ENCODE measurements at regions not wholly inside any gene's neighbourhood (a gene's known extent, or its start where the extent isn't known, plus 50 kb on each side); places are given as distances from the start of the nearest gene placed in this dataset.
A peak's percentile ranks its signal among the peaks of the same experiment; 100 is the strongest.

DNA sequence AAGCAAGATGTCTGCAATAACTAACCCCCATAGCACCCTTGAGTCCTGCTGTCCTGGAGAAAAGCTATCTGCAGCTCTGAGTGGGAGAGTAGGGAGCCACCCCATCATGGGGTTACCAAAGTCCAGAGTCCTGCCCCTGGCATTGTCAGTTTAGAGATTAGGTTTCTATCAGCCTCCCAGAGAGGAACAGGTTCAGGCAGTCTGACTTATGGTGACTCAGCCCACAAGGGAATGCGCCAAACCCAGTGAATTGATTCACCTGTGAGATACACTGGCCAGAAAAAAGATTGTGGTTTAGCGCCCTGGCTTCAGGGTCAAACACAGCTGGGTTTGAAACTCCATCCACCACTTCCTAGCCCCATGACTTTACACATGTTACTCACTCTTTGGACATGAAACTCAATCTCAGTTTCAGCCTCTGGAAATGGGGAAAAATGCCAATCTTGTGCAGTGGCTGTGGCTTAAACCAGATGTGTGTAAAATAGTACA lies 263.6 kb upstream of the HES1 start:
- TF ChIP-seq SP1 (IDR thresholded peaks at IDR 0.05) (peak; percentile 80), YY1 (IDR thresholded peaks at IDR 0.05) (no peak), FOXA2 (IDR thresholded peaks at IDR 0.05) (no peak), EGR1 (IDR thresholded peaks at IDR 0.05; ENCODE audit: low read depth in 2 of 2) (no peak), RAD21 (IDR thresholded peaks at IDR 0.05) (peak; percentile 42 to 54), RXRA (IDR thresholded peaks at IDR 0.05) (peak; percentile 50 to 73), HNF4G (IDR thresholded peaks at IDR 0.05) (peak; percentile 50), NR2F2 (IDR thresholded peaks at IDR 0.05) (peak; percentile 33), HNF4A (conservative IDR thresholded peaks at IDR 0.05) (peak; percentile 69 to 78), JUND (IDR thresholded peaks at IDR 0.05) (peak; percentile 58 to 82)
- TF ChIP-seq, protein P1, sequence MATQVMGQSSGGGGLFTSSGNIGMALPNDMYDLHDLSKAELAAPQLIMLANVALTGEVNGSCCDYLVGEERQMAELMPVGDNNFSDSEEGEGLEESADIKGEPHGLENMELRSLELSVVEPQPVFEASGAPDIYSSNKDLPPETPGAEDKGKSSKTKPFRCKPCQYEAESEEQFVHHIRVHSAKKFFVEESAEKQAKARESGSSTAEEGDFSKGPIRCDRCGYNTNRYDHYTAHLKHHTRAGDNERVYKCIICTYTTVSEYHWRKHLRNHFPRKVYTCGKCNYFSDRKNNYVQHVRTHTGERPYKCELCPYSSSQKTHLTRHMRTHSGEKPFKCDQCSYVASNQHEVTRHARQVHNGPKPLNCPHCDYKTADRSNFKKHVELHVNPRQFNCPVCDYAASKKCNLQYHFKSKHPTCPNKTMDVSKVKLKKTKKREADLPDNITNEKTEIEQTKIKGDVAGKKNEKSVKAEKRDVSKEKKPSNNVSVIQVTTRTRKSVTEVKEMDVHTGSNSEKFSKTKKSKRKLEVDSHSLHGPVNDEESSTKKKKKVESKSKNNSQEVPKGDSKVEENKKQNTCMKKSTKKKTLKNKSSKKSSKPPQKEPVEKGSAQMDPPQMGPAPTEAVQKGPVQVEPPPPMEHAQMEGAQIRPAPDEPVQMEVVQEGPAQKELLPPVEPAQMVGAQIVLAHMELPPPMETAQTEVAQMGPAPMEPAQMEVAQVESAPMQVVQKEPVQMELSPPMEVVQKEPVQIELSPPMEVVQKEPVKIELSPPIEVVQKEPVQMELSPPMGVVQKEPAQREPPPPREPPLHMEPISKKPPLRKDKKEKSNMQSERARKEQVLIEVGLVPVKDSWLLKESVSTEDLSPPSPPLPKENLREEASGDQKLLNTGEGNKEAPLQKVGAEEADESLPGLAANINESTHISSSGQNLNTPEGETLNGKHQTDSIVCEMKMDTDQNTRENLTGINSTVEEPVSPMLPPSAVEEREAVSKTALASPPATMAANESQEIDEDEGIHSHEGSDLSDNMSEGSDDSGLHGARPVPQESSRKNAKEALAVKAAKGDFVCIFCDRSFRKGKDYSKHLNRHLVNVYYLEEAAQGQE (IDR thresholded peaks at IDR 0.05), result no peak
- TF ChIP-seq, protein P2, sequence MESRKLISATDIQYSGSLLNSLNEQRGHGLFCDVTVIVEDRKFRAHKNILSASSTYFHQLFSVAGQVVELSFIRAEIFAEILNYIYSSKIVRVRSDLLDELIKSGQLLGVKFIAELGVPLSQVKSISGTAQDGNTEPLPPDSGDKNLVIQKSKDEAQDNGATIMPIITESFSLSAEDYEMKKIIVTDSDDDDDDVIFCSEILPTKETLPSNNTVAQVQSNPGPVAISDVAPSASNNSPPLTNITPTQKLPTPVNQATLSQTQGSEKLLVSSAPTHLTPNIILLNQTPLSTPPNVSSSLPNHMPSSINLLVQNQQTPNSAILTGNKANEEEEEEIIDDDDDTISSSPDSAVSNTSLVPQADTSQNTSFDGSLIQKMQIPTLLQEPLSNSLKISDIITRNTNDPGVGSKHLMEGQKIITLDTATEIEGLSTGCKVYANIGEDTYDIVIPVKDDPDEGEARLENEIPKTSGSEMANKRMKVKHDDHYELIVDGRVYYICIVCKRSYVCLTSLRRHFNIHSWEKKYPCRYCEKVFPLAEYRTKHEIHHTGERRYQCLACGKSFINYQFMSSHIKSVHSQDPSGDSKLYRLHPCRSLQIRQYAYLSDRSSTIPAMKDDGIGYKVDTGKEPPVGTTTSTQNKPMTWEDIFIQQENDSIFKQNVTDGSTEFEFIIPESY (IDR thresholded peaks at IDR 0.05), result no peak
- TF ChIP-seq, protein P3, sequence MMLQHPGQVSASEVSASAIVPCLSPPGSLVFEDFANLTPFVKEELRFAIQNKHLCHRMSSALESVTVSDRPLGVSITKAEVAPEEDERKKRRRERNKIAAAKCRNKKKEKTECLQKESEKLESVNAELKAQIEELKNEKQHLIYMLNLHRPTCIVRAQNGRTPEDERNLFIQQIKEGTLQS (IDR thresholded peaks at IDR 0.05), result peak; percentile 30
- TF ChIP-seq, protein P4, sequence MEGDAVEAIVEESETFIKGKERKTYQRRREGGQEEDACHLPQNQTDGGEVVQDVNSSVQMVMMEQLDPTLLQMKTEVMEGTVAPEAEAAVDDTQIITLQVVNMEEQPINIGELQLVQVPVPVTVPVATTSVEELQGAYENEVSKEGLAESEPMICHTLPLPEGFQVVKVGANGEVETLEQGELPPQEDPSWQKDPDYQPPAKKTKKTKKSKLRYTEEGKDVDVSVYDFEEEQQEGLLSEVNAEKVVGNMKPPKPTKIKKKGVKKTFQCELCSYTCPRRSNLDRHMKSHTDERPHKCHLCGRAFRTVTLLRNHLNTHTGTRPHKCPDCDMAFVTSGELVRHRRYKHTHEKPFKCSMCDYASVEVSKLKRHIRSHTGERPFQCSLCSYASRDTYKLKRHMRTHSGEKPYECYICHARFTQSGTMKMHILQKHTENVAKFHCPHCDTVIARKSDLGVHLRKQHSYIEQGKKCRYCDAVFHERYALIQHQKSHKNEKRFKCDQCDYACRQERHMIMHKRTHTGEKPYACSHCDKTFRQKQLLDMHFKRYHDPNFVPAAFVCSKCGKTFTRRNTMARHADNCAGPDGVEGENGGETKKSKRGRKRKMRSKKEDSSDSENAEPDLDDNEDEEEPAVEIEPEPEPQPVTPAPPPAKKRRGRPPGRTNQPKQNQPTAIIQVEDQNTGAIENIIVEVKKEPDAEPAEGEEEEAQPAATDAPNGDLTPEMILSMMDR (IDR thresholded peaks at IDR 0.05; ENCODE audit: low read depth, low read length, missing input control), result no peak
- DNase-seq (ENCODE audit: low spot score), result no peak
- Histone ChIP-seq H3K9me3 (ENCODE audit: control insufficient read depth in 4 of 4, low read length in 3 of 4) (no peaks in the 10 kb centered on the region), H3K36me3 (ENCODE audit: control insufficient read depth in 4 of 4, insufficient read depth in 3 of 4, low read depth in 1 of 4, low read length in 3 of 4) (no peaks in the 10 kb centered on the region), H3K27ac (ENCODE audit: low read depth in 1 of 2, low read length in 2 of 2) (no peak overlapping the region), H3K9ac (ENCODE audit: low read depth in 1 of 2, low read length in 2 of 2) (no peak overlapping the region), H3K4me3 (ENCODE audit: low read depth in 1 of 3, low read length in 3 of 3) (no peak overlapping the region), H3K4me1 (ENCODE audit: control insufficient read depth in 4 of 4, insufficient read depth in 4 of 4, low read length in 3 of 4) (no peaks in the 10 kb centered on the region), H3K27me3 (ENCODE audit: control insufficient read depth in 4 of 4, insufficient read depth in 4 of 4, low read length in 3 of 4) (no peaks in the 10 kb centered on the region)
- 38% methylated on average over 2 of the region's 2 CpGs for WGBS

DNA sequence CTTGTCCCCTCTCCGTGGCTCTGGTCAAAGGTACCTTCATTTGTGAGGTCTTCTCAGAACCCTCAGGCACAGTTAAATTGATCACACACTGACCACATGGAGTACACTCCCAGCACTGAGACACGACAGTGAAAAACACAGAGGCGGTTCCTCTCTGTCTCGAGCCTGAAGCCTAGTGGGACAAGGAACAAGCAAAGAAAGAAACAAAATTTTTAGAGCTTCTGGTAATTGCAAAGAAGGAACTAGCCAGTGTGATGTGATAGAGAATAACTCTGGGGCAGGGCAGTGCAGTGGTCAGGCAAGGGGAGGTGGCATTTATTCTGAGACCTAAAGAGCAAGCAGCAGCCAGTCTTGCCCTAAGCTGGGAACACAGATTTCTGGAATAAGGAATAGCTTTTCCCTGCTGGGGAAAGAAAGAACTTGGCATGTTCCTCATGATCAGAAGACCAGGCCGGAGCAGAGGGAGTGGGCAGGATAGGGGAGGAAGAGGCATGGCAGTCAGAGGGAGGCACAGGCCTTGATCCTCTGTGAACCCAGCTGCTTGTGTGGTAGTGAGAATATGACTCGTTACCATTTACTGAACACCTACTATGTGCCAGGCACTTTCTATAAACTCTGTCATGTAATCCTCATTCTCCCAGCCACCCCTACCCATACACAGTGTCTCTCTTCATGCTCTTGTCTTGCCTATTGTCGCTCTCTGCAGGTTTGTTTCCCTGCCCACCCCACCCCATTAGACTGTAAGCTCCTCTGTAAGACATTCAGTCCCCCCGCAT lies 262.3 kb upstream of the HES1 start:
- no peak for DNase-seq (ENCODE audit: low spot score)
- no peak overlapping the region for H3K4me3 ChIP-seq (ENCODE audit: low read depth in 1 of 3, low read length in 3 of 3)
- H3K27ac ChIP-seq (ENCODE audit: low read depth in 1 of 2, low read length in 2 of 2), result no peak overlapping the region
- H3K36me3 ChIP-seq (ENCODE audit: control insufficient read depth in 4 of 4, insufficient read depth in 3 of 4, low read depth in 1 of 4, low read length in 3 of 4), result no peaks in the 10 kb centered on the region
- H3K27me3 ChIP-seq (ENCODE audit: control insufficient read depth in 4 of 4, insufficient read depth in 4 of 4, low read length in 3 of 4), result no peaks in the 10 kb centered on the region
- no peaks in the 10 kb centered on the region for H3K4me1 ChIP-seq (ENCODE audit: control insufficient read depth in 4 of 4, insufficient read depth in 4 of 4, low read length in 3 of 4)
- no peak overlapping the region for H3K9ac ChIP-seq (ENCODE audit: low read depth in 1 of 2, low read length in 2 of 2)
- 88% methylated on average over 8 of the region's 8 CpGs for WGBS
- H3K9me3 ChIP-seq (ENCODE audit: control insufficient read depth in 4 of 4, low read length in 3 of 4), result no peaks in the 10 kb centered on the region
- TF ChIP-seq TAF1 (conservative IDR thresholded peaks at IDR 0.05) (no peak), GABPA (IDR thresholded peaks at IDR 0.05 in 1 of 2, conservative IDR thresholded peaks at IDR 0.05 in 1 of 2) (no peak), RAD21 (IDR thresholded peaks at IDR 0.05) (no peak), HNF4A (conservative IDR thresholded peaks at IDR 0.05) (no peak), HNF4G (IDR thresholded peaks at IDR 0.05) (no peak), FOXA1 (IDR thresholded peaks at IDR 0.05) (no peak), SP1 (IDR thresholded peaks at IDR 0.05) (no peak), FOXA2 (IDR thresholded peaks at IDR 0.05) (no peak), RXRA (IDR thresholded peaks at IDR 0.05) (no peak), NR2F2 (IDR thresholded peaks at IDR 0.05) (no peak)
- TF ChIP-seq, protein P3 (IDR thresholded peaks at IDR 0.05), result no peak
- TF ChIP-seq, protein P2 (IDR thresholded peaks at IDR 0.05), result no peak
- TF ChIP-seq, protein P5, sequence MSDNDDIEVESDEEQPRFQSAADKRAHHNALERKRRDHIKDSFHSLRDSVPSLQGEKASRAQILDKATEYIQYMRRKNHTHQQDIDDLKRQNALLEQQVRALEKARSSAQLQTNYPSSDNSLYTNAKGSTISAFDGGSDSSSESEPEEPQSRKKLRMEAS (IDR thresholded peaks at IDR 0.05), result no peak

All from liver (tissue), 8 donors.